OCI-LY7 (cell line): ENCODE measurements at regions not wholly inside any gene's neighbourhood (a gene's known extent, or its start where the extent isn't known, plus 50 kb on each side); places are given as distances from the start of the nearest gene placed in this dataset.

ENCODE experiments used
- CTCF ChIP-seq: fragments of 200-600 bp; sonication (generic); conservative IDR thresholded peaks from 2 replicates; pipeline ENCODE4 v1.5.1; 2014; ENCODE audit warnings: mild to moderate bottlenecking, antibody characterized with exemption, low read length, moderate library complexity, mixed read lengths
- EZH2phosphoT487 ChIP-seq: fragments of 200-600 bp; sonication (generic); IDR thresholded peaks from 2 replicates; pipeline ENCODE4 v1.6.1; 2018; ENCODE audit warnings: low read depth, borderline replicate concordance, mild to moderate bottlenecking, mixed run types, antibody characterized with exemption, low read length, moderate library complexity, mixed read lengths

- TF ChIP-seq CTCF, result no peak
- no peak for TF ChIP-seq EZH2phosphoT487
Measured at GRCh38 chr7:112547916-112548315, 67.1 kb downstream of the LSMEM1 start.
